ENCODE measurements at regions not wholly inside any gene's neighbourhood (a gene's known extent, or its start where the extent isn't known, plus 50 kb on each side); places are given as distances from the start of the nearest gene placed in this dataset.

DNA sequence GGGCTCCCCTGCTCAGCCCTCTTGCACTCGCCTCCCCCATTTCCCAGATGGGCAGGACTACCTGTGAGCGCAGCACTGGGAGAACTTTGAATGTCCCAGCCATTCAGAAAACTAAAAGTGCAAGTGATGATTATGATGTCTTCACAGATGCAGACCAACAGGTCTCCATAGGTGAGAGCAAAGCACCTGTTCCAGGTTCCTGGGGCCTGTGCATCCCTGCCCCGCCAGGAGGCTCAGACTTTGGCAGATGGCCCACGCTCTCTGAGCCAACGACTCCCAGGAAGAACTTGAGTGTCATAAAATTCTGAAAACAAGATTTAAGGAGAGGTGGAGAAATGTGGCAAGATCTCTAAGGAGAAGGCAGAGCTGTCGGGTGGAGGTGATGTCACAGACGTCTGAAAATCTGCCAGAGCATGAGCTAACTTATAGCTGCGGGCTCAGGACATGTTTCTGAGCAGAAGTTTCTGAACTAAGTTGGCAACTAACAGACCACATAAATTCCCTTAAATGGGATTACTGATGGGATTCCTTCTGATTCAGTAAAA is 110.8 kb upstream of the IGF1R start:
- BruUV-seq (replicated peaks): no TSS peak
- Mint-ChIP-seq H3K9me3 (ENCODE audit: low read depth, unreplicated experiment) (no peaks in the 10 kb centered on the region), H3K4me3 (ENCODE audit: low read depth, unreplicated experiment) (no peak overlapping the region), H3K27me3 (ENCODE audit: unreplicated experiment) (peaks cover 93% of the 10 kb centered on the region), H3K27ac (ENCODE audit: unreplicated experiment) (no peak overlapping the region), H3K4me1 (ENCODE audit: low read depth, unreplicated experiment) (no peaks in the 10 kb centered on the region), H3K36me3 (ENCODE audit: insufficient read depth, unreplicated experiment) (peaks cover 4% of the 10 kb centered on the region)
- no peak for DNase-seq
- CTCF ChIA-PET: no interaction called here
- intact Hi-C loops (cut with micrococcal nuclease; ENCODE audit: unreplicated experiment): no loop called here
- no peak for TF ChIP-seq CTCF (IDR thresholded peaks at IDR 0.05; ENCODE audit: unreplicated experiment)

DNA sequence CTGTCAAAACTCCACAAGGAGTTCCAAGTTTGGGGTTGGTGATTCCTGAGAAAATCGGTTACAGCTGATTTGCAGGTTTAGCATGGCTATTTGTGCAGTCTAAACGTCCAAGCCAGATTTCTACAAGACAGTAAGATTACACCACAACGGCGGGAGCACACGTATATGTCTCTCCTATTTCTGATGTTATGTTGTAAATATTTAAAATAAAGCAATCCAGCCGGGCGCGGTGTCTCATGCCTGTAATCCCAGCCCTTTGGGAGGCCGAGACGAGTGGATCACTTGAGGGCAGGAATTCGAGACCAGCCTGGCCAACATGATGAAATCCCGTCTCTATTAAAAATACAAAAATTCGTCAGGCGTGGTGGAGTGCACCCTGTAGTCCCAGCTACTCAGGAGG is 106.8 kb upstream of the IGF1R start:
- DNase-seq: no peak
- no peaks in the 10 kb centered on the region for H3K9me3 Mint-ChIP-seq (ENCODE audit: low read depth, unreplicated experiment)
- CTCF ChIA-PET: no interaction called here
- TF ChIP-seq CTCF (IDR thresholded peaks at IDR 0.05; ENCODE audit: unreplicated experiment): no peak
- peaks cover 89% of the 10 kb centered on the region for H3K27me3 Mint-ChIP-seq (ENCODE audit: unreplicated experiment)
- no peak overlapping the region for H3K27ac Mint-ChIP-seq (ENCODE audit: unreplicated experiment)
- H3K4me1 Mint-ChIP-seq (ENCODE audit: low read depth, unreplicated experiment): no peaks in the 10 kb centered on the region
- H3K36me3 Mint-ChIP-seq (ENCODE audit: insufficient read depth, unreplicated experiment): peaks cover 4% of the 10 kb centered on the region
- BruUV-seq (replicated peaks): no TSS peak
- H3K4me3 Mint-ChIP-seq (ENCODE audit: low read depth, unreplicated experiment): no peak overlapping the region
- intact Hi-C loops (cut with micrococcal nuclease; ENCODE audit: unreplicated experiment): no loop called here

GRCh38 chr15:98543237-98543636 is 105.1 kb upstream of the IGF1R start:
- intact Hi-C loops (cut with micrococcal nuclease; ENCODE audit: unreplicated experiment): no loop called here

GRCh38 chr15:98546329-98546728 is 102.0 kb upstream of the IGF1R start:
- TF ChIP-seq CTCF (IDR thresholded peaks at IDR 0.05; ENCODE audit: unreplicated experiment): no peak
- CTCF ChIA-PET: no interaction called here
- no TSS peak for BruUV-seq (replicated peaks)
- Mint-ChIP-seq H3K4me1 (ENCODE audit: low read depth, unreplicated experiment) (no peaks in the 10 kb centered on the region), H3K9me3 (ENCODE audit: low read depth, unreplicated experiment) (no peaks in the 10 kb centered on the region), H3K27me3 (ENCODE audit: unreplicated experiment) (peaks cover 84% of the 10 kb centered on the region), H3K27ac (ENCODE audit: unreplicated experiment) (no peak overlapping the region), H3K36me3 (ENCODE audit: insufficient read depth, unreplicated experiment) (peaks cover 13% of the 10 kb centered on the region), H3K4me3 (ENCODE audit: low read depth, unreplicated experiment) (no peak overlapping the region)
- no peak for DNase-seq
- intact Hi-C loops (cut with micrococcal nuclease; ENCODE audit: unreplicated experiment): no loop called here

More at GRCh38 chr15:98543237-98543636, 105.1 kb upstream of the IGF1R start:
- no TSS peak for BruUV-seq (replicated peaks)
- Mint-ChIP-seq H3K9me3 (ENCODE audit: low read depth, unreplicated experiment) (no peaks in the 10 kb centered on the region), H3K27me3 (ENCODE audit: unreplicated experiment) (peaks cover 89% of the 10 kb centered on the region), H3K36me3 (ENCODE audit: insufficient read depth, unreplicated experiment) (peaks cover 12% of the 10 kb centered on the region), H3K27ac (ENCODE audit: unreplicated experiment) (no peak overlapping the region), H3K4me3 (ENCODE audit: low read depth, unreplicated experiment) (no peak overlapping the region), H3K4me1 (ENCODE audit: low read depth, unreplicated experiment) (no peaks in the 10 kb centered on the region)
- DNase-seq: no peak
- TF ChIP-seq CTCF (IDR thresholded peaks at IDR 0.05; ENCODE audit: unreplicated experiment): no peak
- CTCF ChIA-PET: no interaction called here
